ENCODE measurements at regions not wholly inside any gene's neighbourhood (a gene's known extent, or its start where the extent isn't known, plus 50 kb on each side); places are given as distances from the start of the nearest gene placed in this dataset.

GRCh38 chr9:83130541-83130940, 67.6 kb upstream of the RASEF start:
- H3K9ac ChIP-seq (ENCODE audit: extremely low read depth, insufficient read length, low read length), result no peak overlapping the region
- no peaks in the 10 kb centered on the region for H4K20me1 ChIP-seq (ENCODE audit: control insufficient read depth, insufficient read depth, insufficient read length)
- H3T11ph ChIP-seq (ENCODE audit: low read length), result no peak overlapping the region
- H3K4me2 ChIP-seq (ENCODE audit: insufficient read depth, insufficient read length, low read length), result no peak overlapping the region
- no CpG with 5 or more reads among the region's 2 CpGs for WGBS (ENCODE audit: extremely low coverage, insufficient read length, low lambda C conversion rate)
- no peak overlapping the region for H4K5ac ChIP-seq (ENCODE audit: insufficient read length, low read depth, low read length)
- Mint-ChIP-seq H3K27ac (no peak overlapping the region), H3K36me3 (ENCODE audit: insufficient read depth in 1 of 3, low read depth in 3 of 3) (peaks cover 3 to 8% (median 6%) of the 10 kb centered on the region in 3 experiments; a peak in 6 of 7 replicates), H3K4me3 (no peak overlapping the region), H3K27me3 (ENCODE audit: low read depth) (no peaks in the 10 kb centered on the region; the same call in 1 of the 2 replicates), H3K9me3 (peaks cover 13 to 14% of the 10 kb centered on the region in 2 experiments), H3K4me1 (no peaks in the 10 kb centered on the region)
- no peak overlapping the region for H4K8ac ChIP-seq (replicated peaks; ENCODE audit: insufficient read length, low read depth, low read length)
- no peaks in the 10 kb centered on the region for H3K9me3 ChIP-seq (ENCODE audit: control insufficient read depth, low read depth, low read length)
- no peak overlapping the region for H2AK5ac ChIP-seq (ENCODE audit: insufficient read length, low read length)
- no peaks in the 10 kb centered on the region for H3K79me1 ChIP-seq (ENCODE audit: insufficient read depth, low read depth, low read length, poor library complexity, severe bottlenecking)
- no peak overlapping the region for H3K4ac ChIP-seq (ENCODE audit: low read depth, low read length)
- H2BK20ac ChIP-seq (ENCODE audit: low read depth, low read length, poor library complexity, severe bottlenecking), result no peak overlapping the region
- no peak overlapping the region for H3K23ac ChIP-seq (ENCODE audit: insufficient read length, low read depth, low read length)
- no peak for TF ChIP-seq CTCF (conservative IDR thresholded peaks at IDR 0.05)
- no peaks in the 10 kb centered on the region for H3K4me1 ChIP-seq (ENCODE audit: insufficient read depth, low read length)
- H2BK5ac ChIP-seq (ENCODE audit: insufficient read length, low read length), result no peak overlapping the region
- H3K23me2 ChIP-seq (ENCODE audit: insufficient read length, low read depth, low read length, poor library complexity, severe bottlenecking), result no peaks in the 10 kb centered on the region
- no peak overlapping the region for H2BK15ac ChIP-seq (ENCODE audit: low read depth, low read length)
- no peaks in the 10 kb centered on the region for H3K27me3 ChIP-seq (ENCODE audit: insufficient read depth, low read length)
- no peaks in the 10 kb centered on the region for H3K79me2 ChIP-seq (ENCODE audit: insufficient read depth, low read length)
- H3K18ac ChIP-seq (ENCODE audit: insufficient read length, low read depth, low read length), result no peak overlapping the region
- no peak overlapping the region for H2AFZ ChIP-seq (ENCODE audit: low read length)
- H3K56ac ChIP-seq (ENCODE audit: insufficient read length, low read depth, low read length), result no peak overlapping the region
- no peak overlapping the region for H3K14ac ChIP-seq (ENCODE audit: insufficient read depth, low read length)
- no peak overlapping the region for H2BK120ac ChIP-seq (ENCODE audit: low read depth, low read length, poor library complexity, severe bottlenecking)
- DNase-seq, result no peak
- no peak overlapping the region for H4K91ac ChIP-seq (ENCODE audit: insufficient read length, low read depth, low read length)
- H3K27ac ChIP-seq (ENCODE audit: insufficient read length, low read depth, low read length), result no peak overlapping the region
- H2BK12ac ChIP-seq (ENCODE audit: insufficient read length, low read depth, low read length), result no peak overlapping the region
